ENCODE measurements at regions not wholly inside any gene's neighbourhood (a gene's known extent, or its start where the extent isn't known, plus 50 kb on each side); places are given as distances from the start of the nearest gene placed in this dataset.

DNA sequence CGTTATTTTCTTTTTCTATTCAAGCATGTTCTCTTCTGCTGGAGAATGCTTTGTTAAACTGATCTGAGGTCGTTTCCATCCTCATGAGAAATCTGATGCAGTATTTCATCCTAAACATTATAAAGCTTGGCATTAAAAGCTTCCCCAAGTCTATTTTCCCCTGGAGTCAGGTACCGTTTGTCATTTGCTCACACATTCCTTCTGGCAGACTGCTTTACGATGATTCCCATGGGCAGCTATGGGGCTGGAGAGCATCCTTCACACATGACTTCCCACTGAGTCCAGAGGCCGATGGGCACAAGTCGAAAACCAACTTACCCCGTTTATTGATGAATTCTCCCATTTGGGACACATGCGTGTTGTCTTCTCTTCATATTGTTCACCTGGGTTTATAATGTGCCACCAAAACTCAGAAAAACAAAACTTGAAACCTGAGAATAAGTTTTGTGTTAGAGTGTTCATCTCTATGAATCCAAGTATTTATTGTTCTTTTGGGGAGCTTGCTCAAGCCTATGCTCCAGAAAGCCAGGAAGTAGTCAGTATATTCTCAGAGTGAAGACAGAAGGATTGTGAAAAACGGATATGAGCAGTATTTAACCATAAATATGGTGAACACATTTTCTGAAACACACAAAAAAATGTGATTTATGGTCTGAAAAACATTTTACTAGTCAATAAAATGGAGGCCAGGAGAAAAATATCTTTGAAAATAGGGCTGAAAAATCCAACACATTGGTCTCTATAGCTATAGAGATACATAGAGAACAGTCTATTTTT lies 298.8 kb upstream of the NOCT start:
- no peak for DNase-seq (ENCODE audit: low spot score)
- in situ Hi-C loops (cut with HindIII; ENCODE audit: low sequenced_read_pairs) = no loop called here

DNA sequence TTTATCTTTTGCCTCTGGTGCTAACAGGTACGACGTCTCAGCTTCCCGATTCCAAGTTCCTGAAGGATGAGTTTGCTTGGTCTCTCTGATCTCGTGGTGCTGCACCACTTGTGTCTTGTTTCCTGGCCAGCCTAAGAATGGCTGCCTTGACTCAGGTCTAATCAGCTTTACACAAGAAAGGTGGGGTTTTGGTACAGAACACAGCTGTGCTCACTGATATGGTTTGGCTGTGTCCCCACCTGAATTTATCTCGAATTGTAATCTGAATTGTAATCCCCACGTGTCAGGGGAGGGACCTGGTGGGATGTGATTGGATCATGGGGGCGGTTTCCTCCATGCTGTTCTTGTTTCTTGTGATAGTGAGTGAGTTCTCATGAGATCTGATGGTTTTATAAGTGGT lies 305.3 kb upstream of the NOCT start:
- in situ Hi-C loops (cut with HindIII; ENCODE audit: low sequenced_read_pairs) = no loop called here

DNA sequence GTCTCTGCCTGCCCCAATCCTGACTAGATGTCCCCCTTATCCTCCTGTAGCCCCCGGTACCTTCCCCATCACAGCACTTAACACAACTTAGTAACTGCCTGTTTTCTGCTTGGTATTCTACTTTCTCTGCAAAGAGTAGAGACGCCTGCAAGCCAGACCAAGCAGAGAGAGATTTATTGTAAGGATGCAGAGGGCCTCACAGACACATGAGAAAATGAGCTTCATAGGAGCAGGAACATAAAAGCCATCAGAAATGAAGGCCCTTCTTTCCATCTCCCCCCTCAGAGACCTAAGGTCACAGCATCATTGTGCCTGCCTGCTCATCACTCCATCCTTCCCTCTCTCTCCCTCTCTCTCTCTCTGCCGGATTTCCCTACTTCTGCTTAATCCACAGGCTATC lies 305.7 kb upstream of the NOCT start:
- in situ Hi-C loops (cut with HindIII; ENCODE audit: low sequenced_read_pairs) = no loop called here
- no peak for DNase-seq (ENCODE audit: low spot score)

More for the DNA sequence above, 305.3 kb upstream of the NOCT start:
- no peak for DNase-seq (ENCODE audit: low spot score)

DNA sequence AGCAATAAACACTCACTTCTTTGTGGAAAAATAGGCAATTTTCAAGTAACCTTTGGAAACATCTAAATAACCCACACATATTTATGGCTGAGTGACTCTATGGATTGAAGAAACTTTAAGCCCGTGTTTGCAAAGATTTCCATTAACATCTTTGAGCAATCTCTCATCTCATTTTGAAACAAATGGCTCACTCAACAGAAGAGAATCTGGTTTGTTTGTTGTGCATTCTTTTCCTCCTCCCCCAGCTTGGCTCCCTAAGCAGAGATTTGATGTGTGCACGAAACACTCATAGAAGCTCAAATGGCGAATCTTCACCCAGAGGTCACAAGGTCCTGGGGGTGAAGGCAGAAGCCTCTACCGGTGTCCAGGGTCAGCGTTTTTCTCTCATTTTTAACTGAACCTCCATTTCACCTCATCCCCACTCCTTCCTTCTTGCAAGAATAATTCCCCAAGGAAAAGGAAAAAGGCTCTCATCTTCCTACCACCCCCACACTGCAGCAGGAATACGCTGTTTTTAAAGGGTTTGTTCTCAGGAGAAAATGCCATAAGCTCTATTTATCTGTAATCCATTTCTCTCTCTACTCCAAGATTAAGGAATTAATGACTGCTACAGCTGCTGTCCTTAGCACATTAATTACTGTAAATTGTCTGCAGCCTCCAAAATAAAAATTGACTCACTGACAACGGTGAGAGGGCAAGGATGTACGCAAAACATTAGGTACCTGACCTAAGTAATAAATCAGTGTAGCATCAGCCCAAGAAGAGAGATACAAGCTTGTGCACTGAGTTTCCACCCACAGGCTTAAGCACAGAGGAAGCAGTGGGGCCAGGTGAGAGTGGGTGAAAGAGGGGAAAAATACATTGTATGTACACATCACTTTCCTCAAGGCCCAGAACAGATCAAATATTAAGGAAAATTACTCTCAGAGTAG lies 307.6 kb upstream of the NOCT start:
- DNase-seq (ENCODE audit: low spot score) = no peak
- in situ Hi-C loops (cut with HindIII; ENCODE audit: low sequenced_read_pairs) = no loop called here

DNA sequence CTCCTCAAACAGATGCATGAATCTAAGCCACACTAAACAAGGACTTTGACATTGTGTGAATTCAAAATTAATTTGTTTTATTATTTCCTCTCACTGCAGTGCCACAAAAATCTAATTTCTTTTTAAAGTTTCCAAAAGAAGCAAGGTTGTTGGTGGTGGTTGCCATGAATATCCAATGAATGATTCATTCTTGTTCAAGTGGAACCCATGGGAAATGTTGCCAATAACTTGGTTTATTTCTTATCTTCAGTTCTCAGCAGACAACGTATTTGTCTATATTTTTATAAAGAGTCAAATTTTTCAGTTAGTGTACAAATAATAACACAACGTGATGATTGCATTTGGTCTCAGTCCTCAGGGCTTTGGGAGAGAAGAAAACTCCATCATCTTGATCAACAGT lies 309.4 kb upstream of the NOCT start:
- in situ Hi-C loops (cut with HindIII; ENCODE audit: low sequenced_read_pairs) = no loop called here
- no peak for DNase-seq (ENCODE audit: low spot score)

DNA sequence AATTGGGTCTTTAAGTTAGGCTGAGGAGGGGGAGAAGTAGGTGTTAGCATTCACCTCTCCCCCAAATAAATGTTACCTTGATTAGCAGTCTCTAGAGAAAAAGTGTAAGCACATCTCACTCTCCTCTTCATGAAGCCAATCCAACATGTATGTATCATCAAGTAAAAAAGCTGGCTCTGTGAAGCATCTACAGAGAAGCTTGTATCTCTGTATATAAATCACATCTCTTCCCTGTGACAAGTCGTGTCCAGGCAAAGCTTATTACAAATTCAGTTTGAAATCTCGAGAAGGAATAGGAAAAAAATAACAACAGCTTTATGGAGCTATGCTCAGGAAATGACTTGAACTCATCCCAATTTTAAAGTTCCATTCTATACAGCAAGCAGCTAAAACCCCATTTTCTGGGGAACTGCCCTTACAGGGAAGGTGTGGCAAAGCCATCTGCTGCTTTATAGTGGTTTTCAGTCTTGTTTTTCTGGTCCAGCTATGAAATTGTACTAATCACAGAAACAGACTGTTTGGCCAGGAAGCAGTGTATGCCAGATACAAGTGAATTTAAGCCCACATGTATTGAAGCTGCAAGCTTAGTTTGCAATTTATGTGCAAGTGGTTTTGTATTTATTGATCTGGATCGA lies 313.3 kb upstream of the NOCT start:
- in situ Hi-C loops (cut with HindIII; ENCODE audit: low sequenced_read_pairs) = no loop called here
- DNase-seq (ENCODE audit: low spot score) = peak; percentile 70

DNA sequence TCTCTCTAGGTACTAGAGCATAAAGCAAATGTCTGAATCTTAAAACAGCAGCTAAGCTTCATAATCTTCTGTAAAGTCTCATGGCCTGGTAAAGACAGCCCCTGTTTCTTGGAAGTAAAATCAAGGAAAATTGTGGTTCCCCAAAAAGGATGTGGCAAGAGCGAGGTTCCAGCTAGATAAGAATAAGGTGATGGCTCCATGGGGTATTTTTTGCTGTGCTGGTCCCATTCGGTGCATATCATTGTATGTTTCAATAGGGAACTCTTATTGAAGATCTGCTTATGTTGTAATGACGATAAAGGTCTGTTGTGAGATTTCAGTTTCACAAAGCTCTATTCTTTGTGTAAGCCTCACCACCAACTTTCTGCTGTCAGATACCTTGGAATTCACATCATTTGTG lies 316.9 kb upstream of the NOCT start:
- in situ Hi-C loops (cut with HindIII; ENCODE audit: low sequenced_read_pairs) = no loop called here
- no peak for DNase-seq (ENCODE audit: low spot score)

DNA sequence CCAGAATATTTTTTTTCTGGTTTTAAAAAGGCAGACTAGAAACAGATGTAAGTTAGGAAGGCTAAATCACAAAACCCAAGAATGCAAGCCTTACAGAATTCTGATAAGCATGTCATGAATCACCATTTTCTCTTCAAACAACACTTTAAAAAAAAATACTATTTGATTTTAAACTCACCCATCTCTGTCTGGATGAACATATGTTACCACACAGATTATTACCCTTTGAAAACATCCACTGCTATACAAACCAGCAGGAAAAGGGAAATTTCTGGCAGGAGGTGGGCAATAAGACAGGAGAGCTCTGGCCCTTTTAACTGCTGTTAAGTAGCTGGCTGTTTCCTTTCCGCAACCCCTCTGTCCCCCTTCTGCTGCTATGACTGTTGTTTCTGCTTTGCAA lies 317.7 kb upstream of the NOCT start:
- no peak for DNase-seq (ENCODE audit: low spot score)
- in situ Hi-C loops (cut with HindIII; ENCODE audit: low sequenced_read_pairs) = no loop called here

DNA sequence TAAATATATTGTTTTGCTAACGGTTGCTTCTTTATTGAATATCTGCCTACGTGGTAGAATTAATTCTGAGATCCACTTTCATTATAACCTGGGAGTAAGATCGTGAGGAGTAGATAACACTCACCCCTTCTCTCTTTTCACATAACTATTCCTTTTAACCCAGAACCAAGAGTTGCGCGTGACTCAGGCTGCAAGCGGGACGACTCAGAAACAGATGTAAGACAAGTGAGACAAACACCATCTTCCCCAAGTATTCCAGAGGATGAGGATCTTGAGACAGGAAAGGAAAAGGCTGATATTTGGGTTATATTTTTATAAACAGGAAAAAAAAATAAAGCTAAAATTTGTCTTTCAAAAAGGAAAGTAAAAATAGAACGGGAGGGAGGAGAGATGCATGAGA lies 318.8 kb upstream of the NOCT start:
- in situ Hi-C loops (cut with HindIII; ENCODE audit: low sequenced_read_pairs) = no loop called here

DNA sequence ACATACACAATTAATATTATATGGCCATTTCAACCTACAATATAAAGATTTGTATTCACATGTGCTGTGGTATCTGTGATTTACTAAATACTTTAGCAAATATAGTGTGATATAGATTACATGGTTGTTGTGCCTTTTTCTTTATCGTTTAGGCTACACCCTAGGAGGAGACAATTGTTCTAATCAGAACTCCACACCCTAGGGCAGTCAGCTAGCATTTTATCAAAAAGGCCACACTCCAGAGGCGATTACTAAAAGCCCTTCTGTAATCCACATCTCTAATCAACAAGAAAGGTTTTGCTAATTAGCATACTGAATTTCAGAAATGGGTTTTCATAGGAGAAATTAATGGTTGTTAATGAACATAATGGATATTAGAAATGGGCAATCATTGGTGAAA lies 319.5 kb upstream of the NOCT start:
- in situ Hi-C loops (cut with HindIII; ENCODE audit: low sequenced_read_pairs) = no loop called here
- no peak for DNase-seq (ENCODE audit: low spot score)

More for the DNA sequence above, 318.8 kb upstream of the NOCT start:
- DNase-seq (ENCODE audit: low spot score) = no peak

DNA sequence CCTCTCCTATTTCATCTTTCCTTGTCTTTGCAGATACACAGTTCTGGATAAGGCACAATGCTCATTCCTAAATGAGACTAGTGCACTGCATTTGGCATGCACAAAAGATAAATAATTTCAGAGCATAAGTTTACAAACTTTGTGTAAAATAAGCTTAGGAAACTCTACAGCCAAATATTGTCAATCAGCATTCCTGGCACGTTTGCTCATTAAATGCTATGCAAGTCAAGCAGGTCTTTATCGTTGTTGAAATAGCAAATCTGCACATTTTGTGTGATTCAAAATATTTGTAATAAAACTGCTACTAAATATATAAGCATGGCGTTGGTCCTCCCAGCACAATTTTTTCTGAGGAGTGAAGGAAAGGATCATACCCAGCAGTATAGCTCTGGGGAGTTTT lies 322.1 kb upstream of the NOCT start:
- no peak for DNase-seq (ENCODE audit: low spot score)
- in situ Hi-C loops (cut with HindIII; ENCODE audit: low sequenced_read_pairs) = no loop called here

DNA sequence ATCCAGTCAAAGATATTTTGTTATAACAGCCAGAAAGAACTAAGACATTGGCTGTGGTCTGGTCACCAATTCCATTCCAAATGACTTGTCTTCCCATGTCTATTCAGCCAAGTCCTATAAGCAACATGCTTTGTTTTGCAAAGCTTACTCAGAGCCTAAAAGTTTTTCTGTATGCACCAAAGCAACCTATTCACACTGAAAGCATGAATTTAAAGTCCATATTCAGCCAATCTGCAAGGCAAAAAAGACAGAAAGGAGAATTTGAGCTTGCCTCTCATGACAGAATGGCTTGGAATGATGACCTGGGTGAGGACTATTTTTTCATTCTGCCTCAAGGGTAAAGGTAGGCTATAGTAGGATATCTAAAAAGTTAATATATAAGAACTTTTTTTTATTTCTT lies 323.2 kb upstream of the NOCT start:
- in situ Hi-C loops (cut with HindIII; ENCODE audit: low sequenced_read_pairs) = no loop called here
- no peak for DNase-seq (ENCODE audit: low spot score)

DNA sequence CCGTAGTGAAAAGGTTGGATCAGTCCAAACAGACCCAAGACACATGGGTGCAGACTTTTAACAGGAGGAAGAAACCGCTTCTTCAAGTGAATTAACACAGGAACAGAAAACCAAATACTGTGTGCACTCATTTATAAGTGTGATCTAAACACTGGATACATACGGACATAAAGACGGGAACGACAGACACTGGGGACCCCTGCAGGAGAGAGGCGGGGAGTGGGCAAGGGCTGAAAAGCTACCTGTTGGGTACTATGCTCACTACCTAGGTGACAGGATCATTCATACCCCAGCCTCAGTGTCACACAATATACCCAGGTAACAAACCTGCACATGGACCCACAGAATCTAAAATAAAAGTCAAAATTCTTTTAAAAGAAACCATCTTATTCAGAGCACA lies 326.0 kb upstream of the NOCT start:
- in situ Hi-C loops (cut with HindIII; ENCODE audit: low sequenced_read_pairs) = no loop called here
- no peak for DNase-seq (ENCODE audit: low spot score)

DNA sequence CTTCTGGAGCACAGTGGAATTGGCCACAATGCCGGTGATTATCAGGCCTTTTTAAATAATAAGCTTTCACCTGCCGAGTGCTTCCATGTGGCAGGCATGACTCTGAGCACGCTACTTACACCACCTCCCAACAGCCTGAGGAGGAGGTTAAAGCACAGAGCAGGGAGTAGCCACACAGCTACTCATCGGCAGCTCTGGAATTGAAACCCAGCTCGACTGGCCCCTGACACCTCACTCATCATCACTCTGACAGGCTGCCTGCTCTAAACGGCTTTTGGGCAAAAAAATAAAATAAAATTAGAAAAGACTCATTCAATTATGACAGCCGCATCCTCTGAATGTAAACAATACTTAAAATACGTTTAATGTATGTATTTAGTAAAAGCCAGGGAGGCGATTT lies 326.4 kb upstream of the NOCT start:
- in situ Hi-C loops (cut with HindIII; ENCODE audit: low sequenced_read_pairs) = no loop called here
- DNase-seq (ENCODE audit: low spot score) = no peak

DNA sequence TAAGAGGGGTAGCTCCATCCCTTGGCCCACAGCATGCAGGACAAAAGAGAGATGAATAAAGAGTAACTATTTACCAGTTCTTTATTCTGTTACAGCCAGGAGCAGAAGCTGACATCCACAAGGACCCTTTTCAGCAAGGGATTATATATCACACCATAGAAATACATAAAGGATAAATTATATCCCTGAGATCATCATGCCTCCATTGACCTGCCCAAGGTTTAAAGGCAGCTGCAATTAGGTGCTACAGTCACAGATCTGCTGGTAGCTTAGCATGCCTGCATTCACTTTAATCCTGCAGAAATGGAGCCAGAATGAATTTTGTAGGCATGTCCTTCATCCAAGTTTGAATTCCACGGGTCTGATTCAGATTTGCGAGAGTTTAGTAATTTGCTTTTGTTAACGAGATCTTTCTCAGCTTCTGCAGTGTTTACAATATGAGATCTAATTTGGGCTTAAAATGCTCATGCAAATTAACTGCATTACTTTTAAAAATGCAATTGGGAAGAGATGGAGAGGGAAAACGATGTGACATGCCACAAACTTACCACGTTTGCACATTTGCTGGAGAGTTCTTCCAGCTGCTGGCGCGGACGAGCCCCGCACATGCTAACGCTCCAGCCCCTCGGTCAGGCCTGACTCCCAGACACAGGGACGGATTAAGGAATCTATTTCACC lies 327.0 kb upstream of the NOCT start:
- in situ Hi-C loops (cut with HindIII; ENCODE audit: low sequenced_read_pairs) = no loop called here

DNA sequence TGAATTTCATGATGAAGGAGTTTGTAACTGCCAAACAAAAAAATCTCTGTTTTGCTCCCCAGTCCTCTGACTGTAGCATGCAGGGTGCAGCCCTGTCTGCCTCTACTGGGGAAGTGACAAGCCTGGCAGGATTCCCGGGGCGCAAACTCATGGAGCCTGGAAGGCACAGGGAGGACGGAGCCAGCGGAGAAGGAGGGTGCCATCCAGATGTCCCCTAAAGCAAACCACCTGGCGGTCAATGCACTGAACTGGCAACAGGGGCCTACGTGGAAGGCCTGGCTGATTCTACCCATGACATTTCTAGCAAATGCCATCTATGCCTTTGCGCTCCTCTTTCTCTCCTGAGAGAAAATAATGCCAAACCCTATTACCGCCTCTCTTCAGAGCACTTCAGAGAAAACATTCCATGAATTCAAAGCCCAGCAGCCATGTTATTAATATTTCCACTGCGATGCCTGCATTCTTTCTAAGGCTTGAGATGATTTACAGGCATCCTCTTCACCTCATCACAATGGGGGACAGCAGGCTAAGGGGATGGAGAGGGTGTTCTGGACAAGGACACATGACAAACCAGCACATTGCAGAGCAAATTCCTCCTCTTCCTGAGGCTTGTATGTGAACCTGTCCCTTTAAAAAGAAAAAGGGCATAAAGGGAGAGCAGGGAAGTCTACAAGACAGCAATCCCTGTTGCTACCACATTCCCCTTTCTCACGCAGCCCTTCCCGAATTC lies 329.3 kb upstream of the NOCT start:
- in situ Hi-C loops (cut with HindIII; ENCODE audit: low sequenced_read_pairs) = no loop called here
- no peak for DNase-seq (ENCODE audit: low spot score)

More for the DNA sequence above, 327.0 kb upstream of the NOCT start:
- DNase-seq (ENCODE audit: low spot score) = no peak

DNA sequence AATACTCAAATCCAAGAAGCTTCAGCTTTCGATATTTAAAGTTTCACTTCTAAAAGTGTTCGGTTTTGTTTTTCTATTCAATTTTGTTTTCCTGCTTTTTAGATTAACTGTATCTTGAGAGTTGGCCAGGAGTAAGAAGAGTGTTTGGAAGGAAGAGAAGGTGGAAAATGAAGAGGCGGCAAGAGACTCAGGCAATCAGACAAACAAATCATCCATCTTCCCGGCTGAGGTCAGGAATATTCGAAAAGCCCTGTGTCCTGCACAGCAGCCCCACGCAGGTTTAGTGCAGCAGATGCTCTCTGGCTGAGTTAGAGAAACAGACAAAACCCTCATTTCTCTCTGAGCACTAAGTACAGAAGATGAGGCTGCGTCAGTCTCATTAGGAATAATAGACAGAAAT lies 330.3 kb upstream of the NOCT start:
- DNase-seq (ENCODE audit: low spot score) = no peak
- in situ Hi-C loops (cut with HindIII; ENCODE audit: low sequenced_read_pairs) = no loop called here

DNA sequence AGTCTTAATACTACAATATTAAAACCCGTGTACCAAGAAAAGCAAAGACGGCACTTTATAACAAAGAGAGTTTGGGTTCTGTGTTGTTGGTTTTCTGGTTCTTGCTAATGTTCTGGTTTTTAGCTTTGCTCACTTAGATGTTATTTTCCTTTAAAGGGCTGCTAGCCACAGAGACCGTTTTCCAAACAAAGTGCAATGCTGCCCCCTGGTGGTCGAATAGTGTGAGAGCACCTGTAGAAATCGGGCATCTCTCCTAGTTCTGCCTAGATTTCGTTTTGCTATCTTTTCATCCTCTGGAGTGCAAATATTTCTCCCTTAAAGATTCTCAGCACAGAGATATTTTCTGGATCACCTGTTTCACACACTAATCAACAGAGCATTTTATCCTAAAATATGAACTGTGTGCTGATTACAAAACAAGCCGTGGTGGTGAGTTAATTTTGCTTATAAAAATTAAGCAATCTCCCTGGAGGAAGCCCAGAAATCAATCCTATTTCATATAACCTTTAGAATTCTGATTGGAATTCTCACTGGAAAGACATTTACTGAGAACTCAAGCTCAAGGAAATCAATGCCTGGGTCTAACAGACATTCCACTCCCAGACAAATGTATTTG lies 334.5 kb upstream of the NOCT start:
- DNase-seq (ENCODE audit: low spot score) = peak; percentile 84
- in situ Hi-C loops (cut with HindIII; ENCODE audit: low sequenced_read_pairs) = no loop called here

DNA sequence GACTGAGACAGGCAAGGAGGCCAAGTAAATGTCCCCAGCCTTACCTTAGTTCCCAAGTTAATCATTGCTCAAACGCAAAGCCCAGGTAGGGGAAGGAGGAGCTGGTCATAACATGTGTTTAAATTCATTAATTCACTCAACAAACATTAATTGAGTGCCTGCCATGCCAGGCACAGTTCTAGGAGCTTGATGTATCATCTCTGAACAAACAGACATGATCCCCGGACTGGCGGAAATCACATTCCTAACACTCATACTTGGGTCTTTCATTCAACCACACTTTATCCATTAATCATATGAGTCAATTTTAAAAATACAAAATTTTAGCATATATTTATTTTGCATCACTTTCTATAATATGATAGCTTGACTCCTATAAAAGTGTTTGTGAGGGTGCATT lies 335.3 kb upstream of the NOCT start:
- no peak for DNase-seq (ENCODE audit: low spot score)
- in situ Hi-C loops (cut with HindIII; ENCODE audit: low sequenced_read_pairs) = no loop called here
